NCI-H2171 (cell line): ENCODE measurements at regions not wholly inside any gene's neighbourhood (a gene's known extent, or its start where the extent isn't known, plus 50 kb on each side); places are given as distances from the start of the nearest gene placed in this dataset.
"Not testable (repeated sequence)": the region's sequence is repeated elsewhere in the genome, so short reads cannot be mapped to it uniquely, and the experiment has no call there.

ENCODE experiments used
- DNase-seq: peaks from one replicate; lab custom pipeline; 2025; lab: John Stamatoyannopoulos, UW

DNA sequence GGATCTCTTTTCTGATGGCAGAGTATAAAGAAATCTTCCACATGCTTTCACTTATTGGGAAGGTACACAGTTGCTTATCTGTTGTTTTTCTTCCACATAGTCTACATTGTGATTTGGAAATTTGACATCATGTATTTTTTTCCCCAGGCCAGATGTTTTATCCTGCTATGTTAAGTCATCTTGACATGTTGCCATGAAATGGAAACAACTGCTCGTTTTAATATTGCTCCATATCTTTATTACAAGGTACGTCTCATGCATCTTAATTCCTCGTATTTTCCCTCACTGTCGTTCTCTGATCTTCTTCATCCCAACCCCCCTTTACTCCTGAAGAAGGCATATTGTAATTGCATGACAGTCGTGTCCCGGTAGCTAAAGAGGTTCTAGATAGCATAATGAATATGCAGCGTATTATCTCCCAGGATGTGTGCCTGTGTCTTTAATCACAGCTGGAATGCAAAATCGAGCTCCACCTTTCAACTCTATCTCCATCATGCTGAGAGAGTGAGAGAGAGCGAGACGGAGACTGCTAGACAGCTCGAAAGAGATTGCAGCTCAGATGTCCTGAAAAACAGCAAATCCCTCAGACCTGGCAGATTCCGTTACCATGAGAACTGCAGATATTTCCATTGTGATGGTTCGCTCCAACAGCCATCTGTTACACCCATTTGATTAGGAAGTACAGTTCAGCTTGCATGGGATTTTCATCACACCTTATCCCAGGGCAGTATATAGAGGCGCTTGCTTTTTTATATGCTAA is 281.7 kb downstream of the TMEM38B start:
- peak; percentile 63 for DNase-seq

DNA sequence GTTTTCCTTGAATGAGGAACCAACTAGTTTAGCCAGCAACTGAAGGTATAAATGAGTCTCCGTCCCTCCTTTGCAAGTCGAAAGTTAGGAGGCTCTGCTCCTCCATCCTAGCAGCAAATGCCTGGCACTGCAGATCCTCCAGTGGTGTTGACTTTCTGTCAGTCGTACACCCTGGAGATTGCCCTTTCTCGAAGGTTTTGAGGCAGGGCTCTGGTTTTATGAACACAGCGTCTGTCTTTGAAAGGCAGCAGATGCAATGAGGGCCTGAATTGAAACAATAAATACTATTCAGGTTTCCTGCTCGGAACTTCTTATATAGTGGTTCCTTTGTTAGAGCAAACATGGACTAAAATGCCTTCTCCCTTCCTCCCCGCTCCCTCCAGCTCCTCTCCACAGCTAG is 284.0 kb downstream of the TMEM38B start:
- DNase-seq = no peak

DNA sequence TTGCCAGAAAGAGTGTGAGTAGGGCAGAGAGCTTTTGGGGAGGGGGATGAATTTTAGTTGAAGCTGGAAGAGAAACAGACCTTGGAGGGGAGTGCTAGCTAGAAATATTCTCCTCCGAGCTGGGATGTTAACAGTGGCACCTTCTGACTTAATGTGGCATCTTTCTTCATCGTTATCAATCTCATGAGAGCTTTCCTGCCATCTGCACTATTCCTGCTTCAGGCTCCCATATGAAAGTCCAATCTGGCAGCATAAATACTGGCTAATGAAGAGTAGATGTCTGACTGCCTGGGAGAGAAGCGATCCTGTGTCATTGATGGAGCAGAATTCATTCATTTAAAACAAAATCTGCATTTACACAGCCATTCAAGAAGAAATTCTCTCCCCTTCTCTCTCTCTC is 284.5 kb downstream of the TMEM38B start:
- peak; percentile 46 for DNase-seq

GRCh38 chr9:105979290-105979689 is 284.9 kb downstream of the TMEM38B start:
- DNase-seq = no peak

DNA sequence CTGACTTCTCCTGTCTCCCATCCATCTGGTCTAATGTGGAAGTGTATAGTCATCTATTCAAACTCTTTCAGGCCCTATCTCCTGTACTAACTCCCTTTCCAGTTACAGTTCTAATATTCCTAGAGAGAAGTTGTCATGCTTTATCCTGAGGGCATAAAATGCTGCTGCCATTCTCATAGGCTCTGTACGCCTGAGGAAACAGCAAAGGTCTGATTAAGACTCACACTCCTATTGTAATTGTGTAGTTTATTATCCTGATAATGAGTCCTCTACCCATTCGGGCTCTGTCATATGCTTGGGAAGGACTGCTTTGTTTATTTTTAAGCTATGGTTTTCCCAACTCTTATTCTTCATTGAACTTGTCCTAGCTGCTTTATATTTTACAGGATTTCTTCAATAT is 290.4 kb downstream of the TMEM38B start:
- no peak for DNase-seq

DNA sequence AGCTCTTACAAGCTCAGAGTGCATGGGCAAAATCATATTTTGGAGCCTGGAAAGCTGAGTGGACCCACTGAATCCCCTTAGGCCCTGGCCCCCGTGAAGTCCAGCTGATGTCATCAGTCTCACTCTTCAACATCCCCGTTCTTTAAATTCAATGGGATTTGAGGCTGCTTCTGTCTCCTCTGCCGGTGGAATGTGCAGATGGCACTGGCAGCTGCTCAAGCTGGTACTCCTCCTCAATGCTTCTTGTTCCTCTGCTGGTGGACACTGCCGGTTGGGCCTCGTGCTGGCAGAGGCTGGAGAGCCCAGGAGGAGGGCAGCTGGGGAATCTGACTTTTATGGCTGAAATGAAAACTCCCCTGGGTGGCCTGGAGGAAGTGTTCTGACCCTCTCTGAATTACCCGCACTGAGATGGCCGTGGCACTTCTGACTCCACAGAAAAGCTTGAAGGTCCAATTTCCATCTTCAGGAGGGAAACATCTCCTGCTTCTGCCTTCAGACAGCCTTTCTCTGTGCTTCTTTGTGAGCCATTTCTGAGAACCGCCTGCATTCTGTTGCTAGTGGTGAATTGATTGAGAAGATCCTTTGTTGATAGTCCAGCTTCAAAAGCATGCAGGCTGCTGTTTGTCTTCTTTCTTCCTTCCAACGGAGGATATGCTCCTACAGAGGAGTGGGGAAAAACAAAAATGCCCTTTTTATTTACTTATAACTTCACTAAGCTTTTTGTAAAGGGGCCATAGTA is 298.9 kb downstream of the TMEM38B start:
- no peak for DNase-seq

DNA sequence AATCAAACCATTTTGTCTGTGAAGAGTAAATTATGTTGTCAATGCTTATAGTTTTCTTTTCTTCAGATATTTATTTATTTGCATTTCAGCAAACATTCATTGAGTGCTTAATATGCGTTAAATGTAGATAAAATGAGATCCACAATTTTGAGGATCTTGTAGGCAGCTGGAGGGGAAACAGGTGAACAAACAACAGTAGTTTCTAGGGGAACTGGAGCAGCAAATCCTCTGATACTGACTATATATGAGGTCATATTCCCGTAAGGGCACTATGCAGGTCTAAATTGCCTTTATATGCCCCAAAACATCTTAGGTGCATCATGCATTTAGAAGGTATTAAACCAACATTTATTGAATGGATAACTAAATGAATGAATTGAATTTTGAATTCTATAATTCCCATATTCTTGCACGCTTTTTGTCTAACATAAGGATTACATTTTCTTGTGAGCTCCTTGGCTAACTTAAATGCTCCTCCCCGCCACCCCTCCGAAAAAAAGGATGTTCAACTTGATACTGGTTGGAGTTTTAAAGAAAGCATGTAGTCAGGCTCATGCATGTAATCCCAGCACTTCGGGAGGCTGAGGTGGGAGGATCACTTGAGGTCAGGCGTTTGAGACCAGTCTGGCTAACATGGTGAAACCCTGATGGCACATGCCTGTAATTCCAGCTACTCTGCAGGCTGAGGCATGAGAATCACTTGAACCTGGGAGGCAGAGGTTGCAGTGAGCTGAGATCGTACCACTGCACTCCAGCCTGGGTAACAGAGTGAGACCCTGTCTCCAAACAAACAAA is 299.8 kb downstream of the TMEM38B start:
- DNase-seq = no peak

DNA sequence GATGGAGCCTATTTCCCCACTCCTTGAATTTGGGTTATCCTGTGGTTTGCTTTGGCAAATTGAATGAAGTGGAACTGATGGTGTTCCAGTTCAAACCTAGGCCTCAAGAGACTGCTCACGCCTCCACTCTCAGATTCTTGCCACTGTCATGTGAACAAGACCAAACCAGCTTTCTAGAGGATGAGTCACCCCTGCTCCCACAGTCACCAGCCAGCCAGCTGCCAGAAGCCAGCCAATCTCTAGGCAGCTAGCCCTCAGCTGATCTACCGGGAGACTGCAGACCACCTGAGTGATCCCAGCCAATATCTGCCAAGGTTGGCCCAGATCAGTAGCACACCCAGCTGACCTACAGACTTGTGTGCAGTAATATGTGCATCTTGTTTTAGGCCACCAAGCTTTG is 300.6 kb downstream of the TMEM38B start:
- peak; percentile 16 for DNase-seq

DNA sequence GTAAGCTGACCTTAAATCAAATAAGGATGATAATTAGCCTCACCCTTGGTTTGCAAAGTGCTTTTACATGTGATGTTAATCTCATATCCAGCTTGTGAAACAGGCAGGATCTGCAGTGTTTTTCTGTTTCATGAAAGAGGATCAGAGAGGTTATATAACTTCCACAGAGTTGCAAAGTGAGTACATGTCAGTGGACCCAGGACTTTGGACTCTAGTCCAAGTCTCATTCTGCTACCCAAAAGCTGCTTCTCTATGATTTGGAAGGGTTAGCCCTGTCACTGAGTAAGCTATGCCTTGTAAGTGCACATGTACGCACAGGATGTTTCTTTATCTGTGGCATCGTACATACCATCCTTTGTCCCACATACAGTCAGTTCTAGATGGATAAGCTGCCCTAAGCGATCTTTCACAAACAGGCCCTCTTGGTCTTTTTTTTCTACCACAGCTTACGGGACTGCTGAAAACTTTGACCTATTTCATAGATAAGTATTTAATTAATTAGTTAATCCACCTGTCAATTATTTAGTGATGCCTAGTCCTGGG is 322.9 kb downstream of the TMEM38B start:
- DNase-seq = no peak

- DNase-seq = no peak
These were observed 324.8 kb downstream of the TMEM38B start for GRCh38 chr9:106019039-106019680.

DNA sequence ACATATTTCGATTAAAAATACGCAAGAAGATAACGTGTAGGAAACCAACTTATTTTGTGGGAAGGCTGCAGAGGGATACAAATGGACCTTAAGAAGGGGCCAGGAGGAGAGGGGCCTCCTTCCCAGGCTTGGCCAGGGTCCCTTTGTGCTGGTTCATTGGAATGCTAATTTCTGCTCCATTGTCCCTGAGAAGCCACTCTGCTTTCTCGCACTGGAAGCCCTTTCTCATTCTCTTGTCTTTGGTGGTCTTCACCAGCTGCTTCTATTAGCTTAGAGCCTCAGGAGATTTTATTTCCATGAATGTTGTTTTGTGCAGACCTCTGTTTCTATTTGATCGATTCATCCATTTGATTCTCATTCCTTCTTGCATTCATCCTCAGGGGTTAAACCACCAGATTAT is 325.4 kb downstream of the TMEM38B start:
- no peak for DNase-seq

- peak; percentile 87 for DNase-seq
These were observed 325.8 kb downstream of the TMEM38B start for GRCh38 chr9:106020186-106020585.

DNA sequence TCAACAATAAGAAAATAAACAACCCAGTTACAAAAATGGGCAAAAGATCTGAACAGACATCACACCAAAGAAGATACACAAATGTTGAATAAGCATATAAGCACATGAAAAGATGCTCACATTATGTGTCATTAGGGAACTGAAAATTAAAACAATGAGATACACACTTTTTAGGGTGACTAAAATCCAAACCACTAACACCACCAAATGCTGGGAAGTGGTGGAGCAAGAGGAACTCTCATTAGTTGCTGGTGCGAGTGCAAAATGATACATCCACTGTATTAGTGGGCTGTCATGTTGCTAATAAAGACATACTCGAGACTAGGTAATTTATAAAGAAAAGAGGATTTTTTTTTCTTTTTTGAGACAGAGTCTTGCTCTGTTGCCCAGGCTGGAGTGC is 329.1 kb downstream of the TMEM38B start:
- no peak for DNase-seq

GRCh38 chr9:106025453-106025852 is 331.1 kb downstream of the TMEM38B start:
- no peak for DNase-seq

DNA sequence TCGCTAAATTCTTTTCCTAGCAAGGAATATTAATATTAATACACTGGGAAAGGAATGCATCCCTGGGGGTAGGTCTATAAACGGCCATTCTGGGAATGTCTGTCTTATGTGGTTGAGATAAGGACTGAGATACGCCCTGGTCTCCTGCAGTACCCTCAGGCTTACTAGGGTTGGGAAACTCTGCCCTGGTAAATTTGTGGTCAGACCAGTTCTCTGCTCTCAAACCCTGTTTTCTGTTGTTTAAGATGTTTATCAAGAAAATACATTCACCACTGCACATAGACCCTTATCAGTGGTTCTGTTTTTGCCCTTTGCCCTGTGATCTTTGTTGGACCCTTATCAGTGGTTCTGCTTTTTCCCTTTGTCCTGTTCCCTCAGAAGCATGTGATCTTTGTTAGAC is 335.8 kb downstream of the TMEM38B start:
- DNase-seq = not testable (repeated sequence)

DNA sequence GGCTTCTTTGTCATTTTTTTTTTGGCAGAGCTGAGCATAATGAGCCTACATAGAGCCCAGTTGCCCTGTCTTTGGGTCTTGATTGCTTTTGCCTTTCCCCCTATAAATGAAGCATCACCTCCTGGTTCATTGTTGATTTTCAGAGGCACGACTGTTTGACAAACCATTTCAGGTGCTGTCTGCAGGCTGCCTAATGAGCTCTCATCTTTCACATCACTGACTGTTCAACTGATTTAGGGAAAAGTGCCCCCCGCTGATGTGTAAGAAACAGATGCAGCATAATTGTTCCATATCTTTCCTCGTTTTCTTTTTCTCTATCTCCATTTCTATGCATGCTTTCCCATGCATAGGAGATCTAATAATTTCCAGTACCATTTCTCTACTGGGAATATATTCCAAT is 338.6 kb downstream of the TMEM38B start:
- DNase-seq = peak; percentile 76

GRCh38 chr9:106035806-106036205 is 341.5 kb downstream of the TMEM38B start:
- DNase-seq = peak; percentile 65

- DNase-seq = no peak
These were observed 344.1 kb downstream of the TMEM38B start for GRCh38 chr9:106038266-106039001.

DNA sequence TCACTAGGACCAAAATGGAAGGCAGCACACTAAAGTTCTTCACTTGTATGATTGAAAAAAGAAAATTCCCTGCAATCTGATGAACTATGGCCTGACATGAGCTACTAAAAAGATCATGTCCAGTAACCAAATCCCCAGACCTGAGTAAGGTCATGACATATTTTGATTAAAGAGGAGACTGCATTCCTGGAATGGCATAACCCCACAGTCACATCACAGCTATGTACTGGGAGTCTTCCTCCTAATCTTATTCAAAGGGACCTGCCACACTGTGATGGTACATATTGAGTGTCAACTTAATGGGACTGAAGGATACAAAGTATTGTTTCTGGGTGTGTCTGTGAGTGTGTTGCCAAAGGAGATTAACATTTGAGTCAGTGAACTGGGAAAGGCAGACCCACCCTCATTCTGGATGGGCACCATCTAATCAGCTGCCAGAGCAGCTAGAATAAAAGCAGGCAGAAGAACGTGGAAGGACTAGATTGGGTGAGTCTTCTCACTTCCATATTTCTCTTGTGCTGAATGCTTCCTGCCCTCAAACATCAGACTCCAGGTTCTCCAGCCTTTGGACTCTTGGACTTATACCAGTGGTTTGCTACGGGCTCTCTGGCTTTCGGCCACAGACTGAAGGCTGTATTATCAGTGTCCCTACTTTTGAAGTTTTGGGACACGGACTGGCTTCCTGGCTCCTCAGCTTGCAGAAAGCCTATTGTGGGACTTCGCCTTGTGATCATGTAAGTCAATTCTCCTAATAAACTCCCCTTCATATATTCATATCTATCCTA is 345.0 kb downstream of the TMEM38B start:
- DNase-seq = no peak

- DNase-seq = not testable (repeated sequence)
These were observed 347.6 kb downstream of the TMEM38B start for GRCh38 chr9:106041920-106042319.
